ENCODE measurements at regions not wholly inside any gene's neighbourhood (a gene's known extent, or its start where the extent isn't known, plus 50 kb on each side); places are given as distances from the start of the nearest gene placed in this dataset.

DNA sequence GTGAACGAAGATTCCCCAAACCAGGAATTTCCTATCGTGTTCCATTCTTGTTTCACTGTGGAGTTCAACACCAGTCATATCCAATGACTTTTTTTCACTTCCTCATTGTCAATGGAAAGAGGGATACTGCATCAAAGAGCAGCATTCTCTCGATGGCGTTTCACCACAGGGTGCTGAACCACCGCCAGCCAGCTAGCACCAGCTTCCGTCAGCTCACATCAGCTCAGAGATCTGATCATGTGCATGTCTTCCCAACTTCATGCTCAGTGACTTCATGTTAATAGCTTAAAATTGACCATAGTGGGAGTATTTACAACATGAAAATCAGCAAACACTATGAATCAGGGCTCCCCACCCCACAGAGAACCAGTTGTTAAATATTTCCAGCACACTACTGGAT is 359.9 kb downstream of the TNS1 start:
- H3K4me1 Mint-ChIP-seq (ENCODE audit: low read depth, unreplicated experiment) = peaks cover 6% of the 10 kb centered on the region
- no peaks in the 10 kb centered on the region for H3K27me3 ChIP-seq (ENCODE audit: insufficient read depth, low read length)
- no peak for FAIRE-seq
- H3K4me3 Mint-ChIP-seq (ENCODE audit: unreplicated experiment) = no peak overlapping the region
- H3K9me3 Mint-ChIP-seq (ENCODE audit: unreplicated experiment) = no peaks in the 10 kb centered on the region
- H3K36me3 ChIP-seq (ENCODE audit: insufficient read depth, low read length) = no peaks in the 10 kb centered on the region
- TF ChIP-seq EZH2 (IDR thresholded peaks at IDR 0.05; ENCODE audit: insufficient read depth, low read length) (no peak), CTCF (IDR thresholded peaks at IDR 0.05; ENCODE audit: insufficient read depth, low read depth, low read length) (no peak)
- no peak overlapping the region for H3K4me2 ChIP-seq (ENCODE audit: low read length)
- no peak overlapping the region for H3K27ac ChIP-seq (ENCODE audit: low read depth, low read length)
- H2AFZ ChIP-seq (ENCODE audit: low read depth, low read length) = no peak overlapping the region
- H3K9me3 ChIP-seq (ENCODE audit: insufficient read depth, low read depth, low read length) = no peaks in the 10 kb centered on the region
- H3K9ac ChIP-seq (ENCODE audit: low read length) = no peak overlapping the region
- peaks cover 5% of the 10 kb centered on the region for H3K4me1 ChIP-seq (ENCODE audit: insufficient read depth, low read length)
- H3K4me3 ChIP-seq (ENCODE audit: insufficient read depth, low read depth, low read length) = no peak overlapping the region
- H3K27me3 Mint-ChIP-seq (ENCODE audit: low read depth, unreplicated experiment) = peaks cover 2% of the 10 kb centered on the region
- DNase-seq (ENCODE audit: low read depth) = no peak
- H3K79me2 ChIP-seq (ENCODE audit: insufficient read depth, low read length) = no peaks in the 10 kb centered on the region
- H3K27ac Mint-ChIP-seq (ENCODE audit: unreplicated experiment) = no peak overlapping the region
- H3K36me3 Mint-ChIP-seq (ENCODE audit: low read depth, unreplicated experiment) = no peaks in the 10 kb centered on the region
- H4K20me1 ChIP-seq (ENCODE audit: insufficient read depth, low read length) = no peaks in the 10 kb centered on the region

DNA sequence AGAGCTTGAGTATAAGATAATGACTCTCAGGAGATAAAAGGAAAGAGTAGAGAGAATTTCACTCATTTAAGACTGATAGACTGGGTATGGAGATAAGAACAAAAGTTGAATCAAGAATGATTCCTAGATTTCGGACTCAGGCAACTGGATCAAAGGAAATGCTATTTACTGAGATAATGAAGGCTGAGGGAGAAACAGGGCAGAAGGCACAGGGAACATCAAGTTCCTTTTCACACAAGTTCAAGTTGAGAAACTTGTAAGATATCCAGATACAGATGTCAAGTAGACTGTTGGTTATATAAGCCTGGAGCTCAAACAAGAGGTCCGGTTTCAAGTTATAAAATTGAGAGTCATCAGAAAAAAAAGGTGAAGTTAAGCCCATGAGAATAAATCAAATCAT is 360.8 kb downstream of the TNS1 start:
- Histone ChIP-seq H3K9ac (ENCODE audit: low read length) (no peak overlapping the region), H3K36me3 (ENCODE audit: insufficient read depth, low read length) (no peaks in the 10 kb centered on the region), H2AFZ (ENCODE audit: low read depth, low read length) (no peak overlapping the region), H4K20me1 (ENCODE audit: insufficient read depth, low read length) (no peaks in the 10 kb centered on the region), H3K9me3 (ENCODE audit: insufficient read depth, low read depth, low read length) (no peaks in the 10 kb centered on the region), H3K4me3 (ENCODE audit: insufficient read depth, low read depth, low read length) (no peak overlapping the region), H3K4me1 (ENCODE audit: insufficient read depth, low read length) (peaks cover 5% of the 10 kb centered on the region), H3K79me2 (ENCODE audit: insufficient read depth, low read length) (no peaks in the 10 kb centered on the region), H3K27ac (ENCODE audit: low read depth, low read length) (no peak overlapping the region), H3K4me2 (ENCODE audit: low read length) (no peak overlapping the region), H3K27me3 (ENCODE audit: insufficient read depth, low read length) (no peaks in the 10 kb centered on the region)
- no peaks in the 10 kb centered on the region for H3K36me3 Mint-ChIP-seq (ENCODE audit: low read depth, unreplicated experiment)
- TF ChIP-seq CTCF (IDR thresholded peaks at IDR 0.05; ENCODE audit: insufficient read depth, low read depth, low read length) (no peak), EZH2 (IDR thresholded peaks at IDR 0.05; ENCODE audit: insufficient read depth, low read length) (no peak)
- FAIRE-seq (no peak), DNase-seq (ENCODE audit: low read depth) (no peak)
- H3K27ac Mint-ChIP-seq (ENCODE audit: unreplicated experiment) = no peak overlapping the region
- H3K27me3 Mint-ChIP-seq (ENCODE audit: low read depth, unreplicated experiment) = peaks cover 2% of the 10 kb centered on the region
- no peaks in the 10 kb centered on the region for H3K9me3 Mint-ChIP-seq (ENCODE audit: unreplicated experiment)
- H3K4me1 Mint-ChIP-seq (ENCODE audit: low read depth, unreplicated experiment) = peaks cover 11% of the 10 kb centered on the region
- no peak overlapping the region for H3K4me3 Mint-ChIP-seq (ENCODE audit: unreplicated experiment)

DNA sequence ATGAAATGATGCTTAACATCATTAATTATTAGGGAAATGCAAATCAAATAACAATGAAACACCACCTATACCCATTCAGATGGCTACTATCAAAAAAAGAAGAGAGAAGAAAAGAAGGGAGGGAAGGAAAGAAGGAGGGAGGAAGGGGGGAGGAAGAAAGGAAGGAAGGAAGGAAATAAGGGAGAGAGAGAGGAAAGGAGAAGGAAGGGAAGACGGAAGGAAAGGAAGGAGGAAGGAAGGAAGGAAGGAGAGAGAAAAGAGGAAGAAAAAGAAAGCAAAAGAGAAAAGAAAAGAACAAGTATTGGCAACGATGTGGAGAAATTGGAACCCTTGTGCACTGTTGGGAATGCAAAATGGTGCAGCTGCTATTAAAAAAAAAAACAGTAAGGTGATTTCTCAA is 363.3 kb downstream of the TNS1 start:
- Histone ChIP-seq H2AFZ (ENCODE audit: low read depth, low read length) (no peak overlapping the region), H3K9ac (ENCODE audit: low read length) (no peak overlapping the region), H3K4me3 (ENCODE audit: insufficient read depth, low read depth, low read length) (no peak overlapping the region), H3K4me2 (ENCODE audit: low read length) (no peak overlapping the region), H3K9me3 (ENCODE audit: insufficient read depth, low read depth, low read length) (no peaks in the 10 kb centered on the region), H3K79me2 (ENCODE audit: insufficient read depth, low read length) (no peaks in the 10 kb centered on the region), H3K36me3 (ENCODE audit: insufficient read depth, low read length) (no peaks in the 10 kb centered on the region), H3K4me1 (ENCODE audit: insufficient read depth, low read length) (no peaks in the 10 kb centered on the region), H3K27me3 (ENCODE audit: insufficient read depth, low read length) (no peaks in the 10 kb centered on the region), H3K27ac (ENCODE audit: low read depth, low read length) (no peak overlapping the region), H4K20me1 (ENCODE audit: insufficient read depth, low read length) (no peaks in the 10 kb centered on the region)
- TF ChIP-seq CTCF (IDR thresholded peaks at IDR 0.05; ENCODE audit: insufficient read depth, low read depth, low read length) (no peak), EZH2 (IDR thresholded peaks at IDR 0.05; ENCODE audit: insufficient read depth, low read length) (no peak)
- no peak overlapping the region for H3K4me3 Mint-ChIP-seq (ENCODE audit: unreplicated experiment)
- no peak overlapping the region for H3K27ac Mint-ChIP-seq (ENCODE audit: unreplicated experiment)
- H3K27me3 Mint-ChIP-seq (ENCODE audit: low read depth, unreplicated experiment) = peaks cover 8% of the 10 kb centered on the region
- H3K4me1 Mint-ChIP-seq (ENCODE audit: low read depth, unreplicated experiment) = peaks cover 8% of the 10 kb centered on the region
- DNase-seq (ENCODE audit: low read depth) (no peak), FAIRE-seq (no peak)
- H3K9me3 Mint-ChIP-seq (ENCODE audit: unreplicated experiment) = no peaks in the 10 kb centered on the region
- no peaks in the 10 kb centered on the region for H3K36me3 Mint-ChIP-seq (ENCODE audit: low read depth, unreplicated experiment)
